Left hindlimb (tissue), 1 donor: ENCODE measurements at regions not wholly inside any gene's neighbourhood (a gene's known extent, or its start where the extent isn't known, plus 50 kb on each side); places are given as distances from the start of the nearest gene placed in this dataset.

Experiments used
- DNase-seq: peaks from one replicate; pipeline ENCODE4 v3.0.0-alpha.2; 2018

GRCh38 chr21:43364261-43364510, 62.7 kb downstream of the SIK1 start:
- no peak for DNase-seq

DNA sequence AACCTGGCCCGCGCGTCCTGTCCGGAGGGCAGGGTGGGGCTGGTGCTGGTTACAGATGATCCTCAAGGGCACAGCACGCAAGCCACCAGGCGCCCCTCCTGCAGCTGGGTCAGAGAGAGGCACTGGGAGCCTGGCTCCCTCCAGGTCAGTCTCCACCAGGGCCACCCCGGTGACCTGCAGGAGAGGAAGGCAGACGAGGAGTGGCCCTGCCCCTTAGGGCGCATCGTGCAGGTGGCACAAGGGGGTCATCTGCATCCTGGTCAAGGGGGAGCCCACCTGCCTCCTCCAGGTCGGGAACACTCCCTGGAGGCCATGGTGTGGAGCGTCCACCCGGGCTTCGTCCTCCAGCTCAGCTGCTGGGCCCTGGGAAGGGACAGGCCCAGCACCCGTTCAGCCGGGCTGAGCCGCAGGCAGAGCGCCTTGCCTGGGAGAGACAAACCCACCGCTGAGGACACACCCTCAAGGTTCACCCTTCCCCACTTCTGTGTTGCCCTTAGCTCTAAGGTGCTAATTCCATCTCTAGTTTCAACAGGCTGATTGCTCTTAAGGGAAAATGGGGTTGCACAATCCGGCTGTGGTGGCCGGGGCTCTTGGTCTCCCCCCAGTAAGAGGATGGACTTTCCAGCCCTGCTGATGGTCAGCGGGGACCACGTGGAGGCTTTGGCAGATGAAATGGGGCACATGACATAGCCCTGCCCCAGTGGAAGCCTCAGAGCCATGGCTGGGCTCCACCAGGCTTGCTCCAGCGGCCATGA, 63.2 kb downstream of the SIK1 start:
- DNase-seq: no peak

DNA sequence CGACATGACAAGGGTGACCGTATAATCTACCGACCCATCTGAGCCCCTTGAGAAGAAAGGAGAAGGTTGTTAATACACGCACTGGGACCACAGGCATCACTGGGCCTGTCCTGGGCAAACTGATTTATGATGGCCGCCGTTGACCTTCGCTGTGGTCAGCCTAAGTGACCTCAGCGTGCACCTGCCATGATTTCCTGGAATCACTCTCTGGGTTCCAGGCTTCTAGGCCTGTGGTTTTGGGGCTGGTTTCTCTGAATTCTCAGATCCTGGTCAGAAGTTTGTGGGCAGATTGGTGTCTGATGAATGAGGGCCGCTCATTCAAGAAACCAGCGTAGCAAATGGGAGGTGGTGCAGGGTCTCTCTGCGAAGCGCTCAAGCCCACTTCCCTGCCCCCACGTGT, 64.0 kb downstream of the SIK1 start:
- DNase-seq: no peak

DNA sequence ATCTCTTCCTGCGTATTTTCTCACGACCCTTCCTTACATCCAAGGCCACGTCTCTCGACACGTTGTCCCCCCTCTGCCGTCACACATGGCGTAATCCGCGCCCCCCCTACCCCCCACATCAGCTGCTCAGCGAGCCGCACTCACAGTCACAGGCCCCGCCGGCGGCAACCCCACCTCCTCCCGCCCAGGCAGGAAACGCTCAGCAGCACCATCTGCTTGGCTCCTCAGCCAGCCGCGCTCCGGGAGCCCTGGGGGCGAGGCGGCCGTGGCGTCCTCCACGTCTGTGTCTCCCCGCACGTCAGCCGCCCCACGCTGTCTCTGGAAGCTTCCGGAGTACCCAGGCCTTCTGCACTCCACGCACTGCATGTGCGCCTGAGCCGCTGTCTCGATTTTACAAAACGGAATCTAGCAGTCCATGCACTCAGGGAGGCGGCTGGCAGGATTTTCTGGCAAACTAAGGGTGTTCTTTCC, 64.6 kb downstream of the SIK1 start:
- DNase-seq: peak; percentile 87

GRCh38 chr21:43361493-43362296, 65.2 kb downstream of the SIK1 start:
- peak; percentile 76 for DNase-seq

DNA sequence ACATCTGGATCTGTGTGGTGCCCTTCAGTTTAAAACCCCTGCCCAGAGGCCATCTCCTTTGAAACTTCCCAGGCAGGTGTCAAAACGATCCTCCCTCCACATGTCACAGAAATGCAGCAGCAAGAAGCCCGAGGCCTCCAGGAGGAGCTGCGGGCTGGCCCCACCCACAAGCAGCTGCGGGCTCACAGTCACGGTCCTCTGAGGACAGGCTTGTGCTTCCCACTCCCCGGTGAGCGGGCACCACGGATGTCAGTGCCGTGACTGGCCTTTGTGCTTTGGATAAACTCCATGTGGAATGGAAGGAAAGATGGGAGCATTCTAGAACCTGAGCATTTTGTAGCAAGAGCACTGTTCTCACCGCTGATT, 65.8 kb downstream of the SIK1 start:
- DNase-seq: no peak

GRCh38 chr21:43360441-43361126, 66.3 kb downstream of the SIK1 start:
- no peak for DNase-seq

DNA sequence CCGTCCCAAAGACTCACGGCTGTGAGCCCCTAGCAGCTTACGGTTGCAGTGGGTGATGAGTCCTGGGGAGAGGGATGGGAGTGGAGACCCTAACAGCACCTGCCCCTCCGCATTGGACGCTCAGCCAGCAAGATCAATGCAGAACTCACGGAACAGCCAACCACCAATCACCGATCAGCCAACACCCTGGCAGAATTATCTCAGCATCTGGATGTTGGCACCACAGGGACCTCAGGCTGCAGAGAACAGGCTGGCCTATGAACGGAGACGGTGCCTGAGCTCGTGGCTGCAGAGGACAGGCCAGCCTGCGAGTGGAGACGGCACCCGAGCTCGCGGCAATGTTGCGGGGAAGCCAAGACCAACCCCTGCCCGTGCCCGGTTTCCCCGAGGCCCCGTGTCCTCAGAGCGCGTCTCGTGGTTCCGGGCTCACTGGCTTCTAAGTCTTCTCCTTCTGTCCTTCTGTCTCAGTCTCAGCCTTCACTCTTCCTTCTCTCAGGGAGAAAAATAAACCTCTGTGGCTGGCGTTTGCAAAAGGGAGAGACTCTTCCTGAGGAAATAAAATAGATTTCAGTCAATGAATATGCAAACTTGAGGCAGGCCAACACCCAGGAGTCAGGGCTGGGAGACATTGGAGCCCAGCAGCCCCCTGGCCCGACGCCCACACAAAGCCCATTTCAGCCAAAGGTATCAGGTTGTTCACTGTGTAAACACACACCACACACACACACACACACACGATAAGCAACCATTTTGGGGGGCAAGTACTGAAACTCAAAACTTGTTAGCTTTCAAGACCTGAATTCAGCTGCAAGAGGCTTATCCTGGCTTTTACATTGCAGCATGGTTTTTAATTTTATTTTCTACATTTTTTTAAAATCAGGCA, 67.8 kb downstream of the SIK1 start:
- no peak for DNase-seq

DNA sequence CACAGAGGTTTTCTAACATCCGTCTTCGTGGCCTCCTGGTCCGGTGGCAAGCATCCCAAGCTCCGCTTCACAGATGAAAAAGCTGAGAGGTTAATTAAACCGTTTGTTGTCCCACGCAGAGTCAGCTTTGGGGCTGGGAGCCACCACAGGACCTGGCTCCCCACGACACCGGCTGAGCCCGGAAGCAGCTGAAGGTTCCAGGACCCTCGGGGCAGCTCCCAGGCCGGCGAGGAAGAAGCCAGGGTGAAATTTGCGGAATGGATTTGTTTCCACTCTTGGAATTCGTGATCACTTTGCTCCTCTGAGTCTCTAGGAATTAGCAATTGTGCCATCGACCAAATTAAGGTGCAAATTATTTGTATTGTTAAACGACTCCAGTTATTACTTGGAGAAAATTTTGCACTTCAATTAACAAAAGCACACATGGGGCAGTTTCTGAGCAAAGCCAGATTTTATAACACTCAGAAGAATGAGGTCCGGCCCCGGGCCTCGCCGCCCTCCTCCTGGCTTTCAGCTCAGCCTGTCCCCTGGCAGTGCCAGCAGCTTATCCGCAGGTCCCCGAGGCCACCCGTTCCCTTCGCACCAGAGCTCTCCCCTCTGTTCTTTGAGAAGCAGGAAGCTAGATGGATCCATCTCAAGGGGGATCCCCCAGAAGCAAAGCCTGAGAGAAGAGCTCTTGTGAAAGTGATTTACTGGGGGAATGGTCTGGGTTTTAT, 69.1 kb downstream of the SIK1 start:
- DNase-seq: no peak

GRCh38 chr21:43355925-43356289, 71.0 kb downstream of the SIK1 start:
- no peak for DNase-seq

DNA sequence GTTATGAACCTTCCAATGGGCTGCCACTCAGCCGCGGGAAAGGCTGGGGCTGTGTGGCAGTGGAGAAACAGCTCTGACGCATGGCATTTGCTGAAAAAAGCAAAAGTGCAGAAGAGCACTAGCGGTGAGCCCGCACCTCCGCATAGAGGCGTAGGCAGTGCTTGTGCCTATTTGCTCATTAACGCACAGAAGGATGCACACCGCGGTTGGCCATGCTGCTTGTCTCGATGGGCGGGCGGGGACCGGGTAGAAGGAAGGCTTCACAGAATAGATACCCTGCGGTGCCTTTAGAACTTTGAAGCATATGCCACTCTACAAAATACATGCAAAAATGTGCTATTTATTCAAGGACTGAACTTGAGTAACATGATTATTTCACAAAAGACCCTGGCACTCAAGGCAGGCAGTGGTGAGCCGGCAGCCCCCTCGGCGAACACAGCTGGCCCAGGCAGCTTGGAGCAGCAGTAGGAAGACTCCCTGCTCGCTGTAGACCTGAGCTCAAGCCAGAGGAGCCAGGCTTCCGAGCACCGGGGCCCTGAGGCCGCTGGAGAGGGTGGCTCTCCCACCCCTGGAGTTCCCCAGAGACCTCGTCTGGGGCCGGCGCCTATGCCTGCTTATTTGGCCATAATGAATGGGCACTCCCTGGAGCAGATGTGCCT, 71.5 kb downstream of the SIK1 start:
- no peak for DNase-seq

DNA sequence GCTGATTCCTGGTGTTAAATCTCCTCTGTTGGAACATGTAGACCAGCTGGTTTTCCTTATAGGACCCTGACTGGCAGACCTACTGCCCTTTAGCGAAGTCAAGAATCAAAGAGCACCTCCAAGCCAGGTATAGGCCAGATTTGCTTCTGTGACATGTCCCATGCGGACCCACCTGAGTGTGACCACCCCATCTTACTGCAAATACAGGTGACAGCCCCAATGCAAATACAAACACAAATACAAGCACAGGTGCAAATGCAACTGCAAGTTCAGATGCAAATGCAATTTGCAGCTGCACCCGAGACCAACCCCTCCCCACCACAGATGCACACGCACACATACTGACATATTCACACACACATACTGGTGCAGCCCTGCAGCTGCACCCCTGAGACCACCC, 72.3 kb downstream of the SIK1 start:
- DNase-seq: no peak

GRCh38 chr21:43354026-43354420, 72.9 kb downstream of the SIK1 start:
- DNase-seq: no peak

GRCh38 chr21:43353282-43354025, 73.5 kb downstream of the SIK1 start:
- no peak for DNase-seq

- DNase-seq: no peak
Measured at GRCh38 chr21:43352568-43353281, 74.2 kb downstream of the SIK1 start.

- no peak for DNase-seq
Measured at GRCh38 chr21:43352154-43352537, 74.8 kb downstream of the SIK1 start.

GRCh38 chr21:43351501-43352153, 75.3 kb downstream of the SIK1 start:
- no peak for DNase-seq

GRCh38 chr21:43349644-43350043, 77.3 kb downstream of the SIK1 start:
- no peak for DNase-seq

DNA sequence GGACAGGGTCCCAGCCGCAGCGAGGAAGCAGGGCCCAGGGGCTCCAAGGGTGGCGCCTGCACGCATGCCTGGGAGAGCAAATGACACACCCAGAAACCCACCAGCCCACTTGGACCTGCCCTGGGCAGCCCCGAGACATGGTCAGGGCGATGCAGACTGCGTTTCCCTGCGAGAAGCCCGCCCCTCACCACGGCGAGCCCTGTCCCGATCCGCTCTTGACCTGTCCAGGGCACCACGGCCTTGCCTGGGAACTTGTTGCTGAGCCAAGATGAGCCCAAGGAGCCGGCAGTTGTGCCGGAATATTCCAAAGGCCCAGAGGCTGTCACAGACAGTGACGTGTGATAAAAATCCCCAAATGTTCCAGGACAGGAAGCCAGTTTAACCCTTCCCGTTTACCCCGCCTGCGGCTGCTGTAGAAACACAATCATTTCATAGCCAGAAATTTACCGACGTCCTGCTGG, 78.1 kb downstream of the SIK1 start:
- DNase-seq: no peak
